Fibroblast of pulmonary artery (primary cell): ENCODE measurements at regions not wholly inside any gene's neighbourhood (a gene's known extent, or its start where the extent isn't known, plus 50 kb on each side); places are given as distances from the start of the nearest gene placed in this dataset.

Experiments used
- DNase-seq: peaks from one replicate; pipeline ENCODE4 v3.0.0-alpha.2; 2010; ENCODE audit warnings: low read depth
- H3K4me3 ChIP-seq: replicated peaks from 2 replicates; pipeline ENCODE4 v1.5.1; 2011; ENCODE audit warnings: low read depth, mild to moderate bottlenecking, control low read depth, low read length, moderate library complexity
- CTCF ChIP-seq: IDR thresholded peaks from 2 replicates; pipeline ENCODE4 v1.5.1; 2011; ENCODE audit warnings: mild to moderate bottlenecking, control low read depth, low read length, inconsistent platforms; ENCODE audit errors: missing control alignments

GRCh38 chr10:78821052-78821451, 247.7 kb upstream of the ZMIZ1 start:
- no peak for TF ChIP-seq CTCF
- DNase-seq = no peak
- no peak overlapping the region for H3K4me3 ChIP-seq

- DNase-seq = no peak
- TF ChIP-seq CTCF = no peak
- H3K4me3 ChIP-seq = no peak overlapping the region
These were observed 239.9 kb upstream of the ZMIZ1 start for GRCh38 chr10:78828647-78829539.

- no peak for DNase-seq
- H3K4me3 ChIP-seq = no peak overlapping the region
- TF ChIP-seq CTCF = no peak
These were observed 239.2 kb upstream of the ZMIZ1 start for GRCh38 chr10:78829565-78829964.

- H3K4me3 ChIP-seq = no peak overlapping the region
- DNase-seq = no peak
- no peak for TF ChIP-seq CTCF
These were observed 238.4 kb upstream of the ZMIZ1 start for GRCh38 chr10:78830062-78830975.

- no peak for TF ChIP-seq CTCF
- DNase-seq = no peak
- H3K4me3 ChIP-seq = no peak overlapping the region
These were observed 237.8 kb upstream of the ZMIZ1 start for GRCh38 chr10:78830976-78831375.

GRCh38 chr10:78831461-78831860, 237.3 kb upstream of the ZMIZ1 start:
- H3K4me3 ChIP-seq = no peak overlapping the region
- TF ChIP-seq CTCF = no peak
- no peak for DNase-seq
